NCI-H1417 (cell line): ENCODE measurements at regions not wholly inside any gene's neighbourhood (a gene's known extent, or its start where the extent isn't known, plus 50 kb on each side); places are given as distances from the start of the nearest gene placed in this dataset.
A peak's percentile ranks its signal among the peaks of the same experiment; 100 is the strongest.
"Not testable (repeated sequence)": the region's sequence is repeated elsewhere in the genome, so short reads cannot be mapped to it uniquely, and the experiment has no call there.

ENCODE experiments used
- DNase-seq, 3 experiments: peaks; one replicate each; lab custom pipeline; 2025; lab: John Stamatoyannopoulos, UW

GRCh38 chr17:15860774-15861173, 84.2 kb upstream of the ADORA2B start:
- DNase-seq = not testable (repeated sequence)

- not testable (repeated sequence) for DNase-seq
Observed at GRCh38 chr17:15864061-15864460, 80.9 kb upstream of the ADORA2B start.

DNA sequence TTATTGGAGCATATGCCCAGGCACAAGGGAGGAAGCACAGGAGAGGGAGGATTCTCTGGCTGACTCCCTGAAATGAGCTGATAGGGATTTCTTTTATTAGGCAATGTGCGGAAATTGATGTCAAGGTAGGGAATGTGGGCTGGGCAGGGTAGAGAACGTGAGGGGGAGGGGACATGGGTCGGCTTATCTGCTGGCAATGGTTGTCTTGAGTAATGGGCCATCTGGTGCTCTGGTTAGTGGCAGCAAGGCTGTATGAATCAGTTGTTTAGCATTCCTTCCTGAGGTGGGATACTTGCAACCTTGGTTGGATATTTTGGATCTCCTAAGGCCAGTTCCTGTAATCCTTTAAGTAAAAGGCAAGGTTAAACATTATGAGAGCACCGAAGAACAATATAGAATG, 80.5 kb upstream of the ADORA2B start:
- DNase-seq = not testable (repeated sequence)

GRCh38 chr17:15866015-15866414, 78.9 kb upstream of the ADORA2B start:
- DNase-seq = not testable (repeated sequence)

GRCh38 chr17:15867331-15867730, 77.6 kb upstream of the ADORA2B start:
- not testable (repeated sequence) for DNase-seq

GRCh38 chr17:15869868-15870267, 75.1 kb upstream of the ADORA2B start:
- not testable (repeated sequence) for DNase-seq

GRCh38 chr17:15872677-15873076, 72.3 kb upstream of the ADORA2B start:
- DNase-seq = not testable (repeated sequence)

GRCh38 chr17:15877882-15878500, 66.9 kb upstream of the ADORA2B start:
- peak in 1 of 3 experiments; percentile 15 for DNase-seq

DNA sequence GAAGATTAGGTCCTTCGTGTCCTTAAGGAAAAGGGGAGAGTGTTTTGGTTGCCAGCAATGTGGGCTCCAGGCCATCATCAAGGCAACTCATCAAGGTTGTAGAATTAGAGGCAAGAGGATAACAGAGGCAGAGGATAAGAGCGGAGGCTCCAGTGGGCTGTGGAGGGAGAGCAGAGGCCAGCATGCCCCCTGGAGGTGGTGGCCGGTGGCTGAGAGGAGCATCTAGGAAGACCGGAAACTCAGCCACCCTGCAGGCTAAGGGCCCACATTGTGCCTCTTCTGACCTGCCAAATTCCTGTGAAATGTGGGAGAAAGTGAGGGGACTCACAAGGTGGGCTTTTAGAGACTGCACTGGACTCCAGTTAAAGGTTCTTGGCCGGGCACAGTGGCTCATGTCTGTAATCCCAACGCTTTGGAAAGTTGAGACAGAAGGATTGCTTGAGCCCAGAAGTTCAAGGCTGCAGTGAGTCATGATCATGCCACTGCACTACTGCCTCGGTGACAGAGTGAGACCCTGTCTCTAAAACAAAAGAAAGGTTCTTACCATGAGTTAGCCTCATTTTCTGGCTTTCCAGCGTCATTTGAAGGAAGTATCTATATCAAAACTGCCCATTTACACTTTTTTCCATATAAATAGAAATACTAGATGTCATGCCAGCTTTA, 62.7 kb upstream of the ADORA2B start:
- no peak for DNase-seq

DNA sequence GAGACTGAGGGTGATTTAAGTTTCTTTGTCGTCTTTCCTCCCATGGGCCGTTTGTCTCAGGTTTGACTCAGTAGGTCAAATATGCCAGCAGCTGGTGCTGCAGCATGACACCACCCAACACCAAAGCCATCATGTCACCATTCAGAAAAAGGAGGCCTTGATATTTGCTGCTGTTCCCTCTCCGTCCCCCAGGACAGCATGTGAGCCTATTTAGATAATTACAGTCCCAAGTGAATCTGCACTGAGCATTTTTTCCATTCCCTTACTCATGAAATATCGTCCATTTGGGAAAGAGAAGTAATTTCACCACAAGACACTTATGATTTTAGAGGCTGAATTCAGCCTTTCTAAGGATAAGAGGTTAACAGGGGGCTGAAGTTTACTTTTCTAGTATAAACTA, 62.2 kb upstream of the ADORA2B start:
- no peak for DNase-seq

DNA sequence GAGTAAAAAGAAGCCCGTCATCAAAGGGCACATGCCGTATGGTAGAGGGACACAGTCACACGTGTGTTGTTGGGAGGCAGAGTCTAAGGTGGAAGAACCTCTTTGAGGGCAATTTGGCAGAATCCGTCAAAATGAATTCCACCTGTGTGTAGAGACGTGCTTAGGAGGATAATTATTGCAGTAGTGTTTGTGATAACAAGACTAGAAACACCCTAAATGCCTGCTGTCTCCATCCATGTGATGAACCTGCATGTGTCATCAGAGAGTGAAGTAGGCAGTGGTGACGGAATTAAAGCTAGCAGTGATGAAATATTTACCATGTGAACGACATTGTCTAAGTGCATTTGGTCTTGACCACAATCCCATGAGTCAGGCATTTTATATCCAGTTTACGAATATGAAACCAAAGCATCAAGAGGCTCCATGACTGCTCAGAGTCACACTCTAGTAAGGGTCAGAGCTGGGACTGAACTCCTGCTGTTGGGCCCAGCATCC, 61.3 kb upstream of the ADORA2B start:
- DNase-seq = no peak

GRCh38 chr17:15884731-15885130, 60.2 kb upstream of the ADORA2B start:
- no peak for DNase-seq

- DNase-seq = no peak
Observed at GRCh38 chr17:15885770-15886169, 59.2 kb upstream of the ADORA2B start.

DNA sequence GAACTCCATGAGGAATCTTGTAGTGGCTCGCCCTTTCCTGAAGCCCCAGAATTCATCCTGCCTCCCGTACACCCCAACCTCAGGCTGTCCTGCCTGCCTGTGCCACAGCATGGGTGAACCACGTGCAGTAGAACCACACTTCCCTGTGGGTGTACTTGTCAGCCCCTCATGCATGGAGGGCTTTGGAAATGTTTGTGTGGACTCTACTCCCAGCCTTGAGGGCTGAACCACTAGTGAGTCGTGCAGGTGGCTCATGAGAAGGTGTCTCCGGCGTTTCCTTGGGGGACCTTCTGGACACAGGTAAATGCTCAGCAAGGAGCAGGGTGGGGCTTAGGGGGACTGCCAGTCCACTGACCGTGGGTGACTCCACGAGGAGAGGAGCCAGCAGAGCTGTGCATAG, 58.7 kb upstream of the ADORA2B start:
- no peak for DNase-seq

DNA sequence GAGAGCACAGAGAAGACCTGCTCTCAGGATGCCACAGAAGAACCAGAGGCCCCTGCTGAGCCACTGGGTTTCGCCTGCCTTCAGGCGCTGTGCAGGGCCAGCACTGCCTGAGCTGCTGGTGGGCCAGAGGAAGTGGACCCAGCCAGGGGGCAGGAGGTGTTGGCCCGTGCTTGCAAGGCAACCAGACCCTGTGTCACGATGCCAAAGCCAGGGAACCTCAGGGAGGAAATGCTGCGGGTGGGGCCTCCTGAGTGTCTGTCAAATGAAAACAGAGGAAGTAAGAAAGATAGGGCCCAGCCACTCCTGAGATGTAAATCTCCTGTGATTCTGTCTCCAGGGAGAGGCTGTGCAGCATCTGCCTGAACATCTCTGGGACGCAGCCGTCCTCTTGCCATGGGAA, 58.1 kb upstream of the ADORA2B start:
- DNase-seq = no peak

DNA sequence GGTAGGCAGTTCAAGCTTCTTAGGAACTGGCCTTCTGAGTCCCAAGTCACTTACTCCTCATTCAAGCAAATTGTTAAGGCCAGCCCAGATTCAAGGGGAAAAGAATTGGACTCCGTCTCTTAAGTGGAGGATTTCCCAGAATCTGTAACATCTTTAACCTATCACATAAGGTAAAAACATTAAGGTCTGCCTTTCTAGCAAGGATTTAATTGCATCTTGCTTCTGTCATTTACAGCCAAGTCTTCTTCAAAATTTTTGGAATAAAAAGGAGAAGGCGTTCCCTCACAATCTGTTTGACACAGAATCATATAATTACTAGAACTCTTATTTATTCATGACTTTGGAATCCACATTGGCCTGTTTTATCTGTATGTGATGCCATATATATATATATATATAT, 56.5 kb upstream of the ADORA2B start:
- no peak for DNase-seq

GRCh38 chr17:15890279-15890892, 54.5 kb upstream of the ADORA2B start:
- no peak for DNase-seq

DNA sequence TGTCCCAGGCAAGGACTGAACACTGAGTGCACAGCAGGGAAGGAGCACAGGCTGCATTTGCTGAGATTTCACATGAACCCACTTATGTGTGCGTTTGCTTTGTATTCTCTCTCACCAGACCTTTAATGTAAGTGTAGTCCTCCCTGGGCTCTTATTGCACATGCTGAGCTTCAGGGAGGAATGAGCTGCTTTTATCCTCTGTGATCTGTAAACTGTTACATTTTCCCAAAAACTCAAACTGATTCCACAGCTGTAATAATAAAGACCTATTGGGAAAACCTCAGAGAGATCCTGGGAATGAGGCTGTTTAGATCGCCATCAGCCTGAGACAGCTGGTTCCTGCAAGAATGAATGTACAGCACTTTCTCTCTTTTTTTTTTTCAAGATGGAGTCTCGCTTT, 53.6 kb upstream of the ADORA2B start:
- DNase-seq = no peak

DNA sequence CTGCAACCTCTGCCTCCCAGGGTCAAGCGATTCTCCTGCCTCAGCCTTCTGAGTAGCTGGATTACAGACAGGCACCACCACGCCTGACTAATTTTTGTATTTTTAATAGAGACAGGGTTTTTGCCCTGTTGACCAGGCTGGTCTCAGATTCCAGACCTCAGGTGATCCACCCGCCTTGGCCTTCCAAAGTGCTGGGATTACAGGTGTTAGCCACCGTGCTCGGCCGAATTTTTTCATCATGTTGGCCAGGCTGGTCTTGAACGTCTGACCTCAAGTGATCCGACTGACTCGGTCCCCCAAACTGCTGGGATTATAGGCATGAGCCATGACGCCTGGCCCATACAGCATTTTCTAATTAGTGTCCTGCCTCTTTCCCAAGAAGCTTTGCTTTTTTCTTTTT, 52.7 kb upstream of the ADORA2B start:
- no peak for DNase-seq

DNA sequence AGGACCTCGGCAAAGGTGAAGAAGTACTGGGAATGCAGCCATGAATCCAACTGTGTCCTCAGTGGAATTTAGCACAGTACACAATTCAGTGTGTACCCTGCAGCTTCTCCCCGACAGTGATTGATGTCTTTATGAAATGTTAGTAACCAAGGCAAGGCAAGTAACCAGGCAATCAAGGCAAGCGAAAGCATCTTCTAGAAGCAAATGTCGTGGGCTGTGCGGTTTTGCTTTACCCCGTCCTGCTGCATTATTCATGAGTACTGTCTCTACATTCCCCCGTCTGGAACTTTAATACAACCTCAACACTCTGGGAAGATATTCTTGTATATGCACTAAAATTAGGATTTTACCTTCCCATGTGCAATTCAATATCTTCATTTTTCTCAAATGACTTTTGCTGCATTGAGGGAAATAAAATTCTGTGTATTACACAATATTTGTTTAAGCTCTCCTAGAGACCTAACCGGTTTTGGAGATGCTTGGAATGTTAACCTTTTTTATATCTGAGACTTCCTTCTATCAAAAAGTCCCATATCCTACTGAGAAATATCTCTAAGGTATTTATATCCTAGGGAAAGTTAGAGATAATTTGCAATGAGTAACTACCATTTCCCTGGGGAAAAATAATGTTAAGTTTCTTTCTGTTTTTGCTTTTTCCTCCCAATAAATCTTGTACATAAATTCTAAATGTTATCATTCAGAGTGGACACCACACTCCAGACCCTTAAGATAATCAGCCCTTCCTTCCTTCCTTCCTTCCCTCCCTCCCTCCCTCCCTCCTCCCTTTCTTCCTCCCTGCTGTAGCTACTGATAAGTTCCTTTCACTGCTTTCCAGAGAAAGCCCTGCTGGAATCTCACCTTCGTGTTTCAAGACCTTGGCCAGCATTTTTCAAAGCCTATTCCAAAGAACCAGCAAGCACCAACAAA, 51.9 kb upstream of the ADORA2B start:
- DNase-seq = peak in 1 of 3 experiments; percentile 37

- no peak for DNase-seq
Observed at GRCh38 chr17:15893658-15894024, 51.3 kb upstream of the ADORA2B start.

DNA sequence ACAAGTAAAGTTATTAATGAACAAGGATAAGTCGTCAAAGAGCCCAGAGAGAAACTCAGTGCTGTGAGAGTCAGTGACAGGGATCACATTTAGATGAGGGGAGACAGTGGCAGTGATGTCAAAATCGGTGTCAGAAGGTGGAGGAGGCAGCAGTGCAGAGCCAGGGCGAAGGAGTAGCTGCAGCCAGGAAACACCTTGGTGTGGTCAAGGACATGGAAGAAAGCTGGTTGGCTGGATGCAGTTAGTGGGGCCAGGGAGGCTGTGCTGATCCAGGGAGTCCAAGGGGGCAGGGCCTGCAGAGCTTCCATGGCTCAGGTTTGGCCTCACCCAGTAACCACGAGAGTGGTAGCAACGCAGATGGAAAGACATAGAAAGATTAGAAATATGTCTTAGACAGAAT, 50.7 kb upstream of the ADORA2B start:
- no peak for DNase-seq
